GM12878 (cell line): ENCODE measurements at regions not wholly inside any gene's neighbourhood (a gene's known extent, or its start where the extent isn't known, plus 50 kb on each side); places are given as distances from the start of the nearest gene placed in this dataset.

Experiments used
- ATAC-seq: fragments of 200-7000 bp; cut with Tn5 transposase; 3 replicates; pipeline ENCODE4 v1.9.1; 2020; ENCODE audit warnings: mild to moderate bottlenecking, moderate library complexity
- BruUV-seq: library from RNA; stranded (reverse); fragments of 400-500 nt; replicated peaks from 2 replicates; lab custom pipeline; 2021; lab: Mats Ljungman, UMichigan
- CTCF ChIA-PET: fragments of 300-600 bp; sonication (Branson Sonifier 250); formaldehyde crosslinking; extraction: SDS; loops from one replicate; lab custom pipeline; 2021; ENCODE audit warnings: inconsistent platforms; lab: Yijun Ruan, JAX
- POLR2A ChIA-PET: fragments of 350-600 bp; formaldehyde crosslinking; extraction: SDS; loops from one replicate; lab custom pipeline; 2021; ENCODE audit warnings: inconsistent platforms; lab: Charles Lee
- RAD21 ChIA-PET: fragments of 300-600 bp; sonication (Branson Sonifier 250); formaldehyde crosslinking; loops from one replicate; lab custom pipeline; 2023; ENCODE audit warnings: antibody characterized with exemption; ENCODE audit not compliant: unreplicated experiment; lab: Charles Lee
- SMC1A ChIA-PET: fragments of 300-600 bp; sonication (Branson Sonifier 250); formaldehyde crosslinking; loops from one replicate; lab custom pipeline; 2023; ENCODE audit not compliant: unreplicated experiment, uncharacterized antibody; lab: Charles Lee
- DNase-seq: peaks from one replicate; pipeline ENCODE4 v3.0.0-alpha.2; 2011; ENCODE audit warnings: low read depth, low spot score
- FAIRE-seq: peaks from 3 replicates; lab custom pipeline; 2011; peaks lifted over from hg19 to GRCh38; lab: Jason Lieb, UNC
- H2AFZ ChIP-seq: 2 replicates; pipeline ENCODE4 v1.6.0; 2011; ENCODE audit warnings: low read depth, low read length, control low read depth; ENCODE audit not compliant: control insufficient read depth
- H3K27ac ChIP-seq: 2 replicates; pipeline ENCODE4 v1.5.1; 2011; ENCODE audit warnings: control low read depth; ENCODE audit not compliant: control insufficient read depth, insufficient read depth
- H3K27me3 ChIP-seq, 2 experiments: replicated peaks in 1 of 2; 2 replicates each; pipeline versions ENCODE4 v1.6.0 to v1.6.1; 2011; ENCODE audit warnings: low read length in 1 of 2; ENCODE audit not compliant: control insufficient read depth in 2 of 2, insufficient read depth in 2 of 2
- H3K36me3 ChIP-seq, 2 experiments: 2 replicates each; pipeline ENCODE4 v1.5.1; 2011; ENCODE audit warnings: low read length in 1 of 2; ENCODE audit not compliant: control insufficient read depth in 2 of 2, insufficient read depth in 2 of 2
- H3K4me1 ChIP-seq: 2 replicates; pipeline ENCODE4 v1.6.1; 2011; ENCODE audit warnings: mild to moderate bottlenecking, low read length, moderate library complexity, mixed read lengths; ENCODE audit not compliant: control insufficient read depth, insufficient read depth
- H3K4me2 ChIP-seq: 2 replicates; pipeline ENCODE4 v1.6.0; 2011; ENCODE audit warnings: control low read depth; ENCODE audit not compliant: control insufficient read depth, insufficient read depth
- H3K4me3 ChIP-seq: fragments of 200-600 bp; sonication (generic); 2 replicates; pipeline ENCODE4 v1.5.1; 2016
- H3K79me2 ChIP-seq: 2 replicates; pipeline ENCODE4 v1.6.0; 2011; ENCODE audit warnings: low read length; ENCODE audit not compliant: control insufficient read depth, insufficient read depth
- H3K9ac ChIP-seq: 2 replicates; pipeline ENCODE4 v1.8.0; 2011; ENCODE audit warnings: low read length, control low read depth, mixed read lengths; ENCODE audit not compliant: control insufficient read depth, insufficient read depth
- H3K9me3 ChIP-seq: replicated peaks from 3 replicates; pipeline ENCODE4 v1.5.1; 2011; ENCODE audit warnings: mild to moderate bottlenecking, low read length; ENCODE audit not compliant: control insufficient read depth, insufficient read depth
- H4K20me1 ChIP-seq: 2 replicates; pipeline ENCODE4 v1.6.0; 2011; ENCODE audit not compliant: control insufficient read depth, insufficient read depth
- BACH1 ChIP-seq: fragments of 450-650 bp; IDR thresholded peaks from 2 replicates; pipeline ENCODE4 v1.6.1; 2017; ENCODE audit warnings: mild to moderate bottlenecking, borderline replicate concordance
- CBX5 ChIP-seq: sonication (generic); IDR thresholded peaks from 2 replicates; pipeline ENCODE4 v1.6.1; 2016; ENCODE audit warnings: low read depth, moderate library complexity, mild to moderate bottlenecking, inconsistent platforms
- GABPA ChIP-seq: IDR thresholded peaks from 2 replicates; pipeline ENCODE4 v1.6.1; 2014; ENCODE audit warnings: antibody characterized with exemption, low read depth, mild to moderate bottlenecking, inconsistent platforms
- MYC ChIP-seq: IDR thresholded peaks from 2 replicates; pipeline ENCODE4 v1.6.1; 2011; ENCODE audit warnings: mild to moderate bottlenecking, low read length, moderate library complexity, inconsistent platforms; ENCODE audit not compliant: insufficient read depth, insufficient replicate concordance, insufficient read length, severe bottlenecking
- NBN ChIP-seq: fragments of 450-650 bp; IDR thresholded peaks from 2 replicates; pipeline ENCODE4 v1.6.1; 2016
- POLR2AphosphoS2 ChIP-seq: IDR thresholded peaks from 2 replicates; pipeline ENCODE4 v1.6.1; 2011; ENCODE audit warnings: low read depth, mild to moderate bottlenecking, low read length, improper control_type of control experiment, moderate library complexity
- POU2F2 ChIP-seq: IDR thresholded peaks from 3 replicates; pipeline ENCODE4 v1.6.1; 2011; ENCODE audit warnings: low read depth, mild to moderate bottlenecking, low read length, borderline replicate concordance
- STAT3 ChIP-seq: IDR thresholded peaks from 2 replicates; pipeline ENCODE4 v1.6.1; 2011; ENCODE audit warnings: low read depth, low read length, improper control_type of control experiment
- YBX1 ChIP-seq: fragments of 450-650 bp; IDR thresholded peaks from 2 replicates; pipeline ENCODE4 v1.6.1; 2016; ENCODE audit warnings: antibody characterized with exemption
- WGBS: methylation state at CpG from one replicate; pipeline ENCODE4 v1.1.6; 2016; ENCODE audit warnings: low lambda C conversion rate; ENCODE audit not compliant: insufficient replicate concordance, insufficient coverage; ENCODE audit errors: missing lambda C conversion rate; 5-methylcytosine and 5-hydroxymethylcytosine counted together
- in situ Hi-C: fragments of 300-500 bp; cut with MboI; formaldehyde crosslinking; loops from 9 replicates; pipeline ENCODE4 v1.14.3; 2018; ENCODE audit warnings: mixed read lengths
- intact Hi-C: fragments of 100-400 bp; cut with micrococcal nuclease; formaldehyde crosslinking; loops from one replicate; pipeline ENCODE4 v1.14.2; 2022; ENCODE audit not compliant: unreplicated experiment
- TF ChIP-seq, protein P1 (sequence below): fragments of 450-650 bp; IDR thresholded peaks from 2 replicates; pipeline ENCODE4 v1.6.1; 2017; ENCODE audit warnings: mild to moderate bottlenecking, moderate library complexity
- TF ChIP-seq, protein P2 (sequence below): fragments of 450-650 bp; formaldehyde crosslinking; IDR thresholded peaks from 2 replicates; pipeline ENCODE4 v1.4.0; 2022; ENCODE audit warnings: mild to moderate bottlenecking, moderate library complexity
- TF ChIP-seq, protein P3 (sequence below): IDR thresholded peaks from 2 replicates; pipeline ENCODE4 v1.6.1; 2011; ENCODE audit warnings: low read depth, mild to moderate bottlenecking, low read length, moderate library complexity, borderline replicate concordance; ENCODE audit errors: extremely low read depth

DNA sequence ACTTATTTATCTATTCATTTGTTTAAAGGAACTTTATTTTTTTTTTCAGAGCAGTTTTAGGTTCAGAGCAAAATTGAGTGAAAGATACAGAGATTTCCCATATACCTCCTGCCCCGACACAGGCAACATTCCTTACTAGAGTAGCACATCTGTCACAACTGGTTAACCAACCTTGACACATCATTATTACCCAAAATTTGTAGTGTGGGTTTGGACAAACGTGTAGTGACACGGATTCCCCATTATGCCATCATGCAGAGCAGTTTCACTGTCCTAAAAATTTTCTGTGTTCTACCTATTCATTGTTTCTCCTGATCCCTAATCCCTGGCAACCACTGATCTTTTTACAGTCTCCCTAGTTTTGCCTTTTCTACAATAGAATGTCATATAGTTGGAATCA, 57.3 kb upstream of the LHFPL2 start:
- in situ Hi-C loops, result no loop called here
- Histone ChIP-seq H3K4me1 (no peaks in the 10 kb centered on the region), H4K20me1 (no peaks in the 10 kb centered on the region), H2AFZ (no peak overlapping the region), H3K9me3 (no peaks in the 10 kb centered on the region), H3K79me2 (no peaks in the 10 kb centered on the region), H3K9ac (no peak overlapping the region), H3K4me3 (no peak overlapping the region), H3K4me2 (no peak overlapping the region), H3K27me3 (no peaks in the 10 kb centered on the region), H3K36me3 (no peaks in the 10 kb centered on the region), H3K27ac (no peak overlapping the region)
- CTCF ChIA-PET, result interaction anchor here (1.0 kb wide), 1 partner anchor 14 kb away, joined by 3 read pairs; no protein-coding TSS in a partner anchor
- SMC1A ChIA-PET, result interaction anchor here (1.3 kb wide), 1 partner anchor 15 kb away, joined by 3 read pairs; no protein-coding TSS in a partner anchor
- ATAC-seq (no peak), FAIRE-seq (no peak), DNase-seq (no peak)
- TF ChIP-seq, protein P1, sequence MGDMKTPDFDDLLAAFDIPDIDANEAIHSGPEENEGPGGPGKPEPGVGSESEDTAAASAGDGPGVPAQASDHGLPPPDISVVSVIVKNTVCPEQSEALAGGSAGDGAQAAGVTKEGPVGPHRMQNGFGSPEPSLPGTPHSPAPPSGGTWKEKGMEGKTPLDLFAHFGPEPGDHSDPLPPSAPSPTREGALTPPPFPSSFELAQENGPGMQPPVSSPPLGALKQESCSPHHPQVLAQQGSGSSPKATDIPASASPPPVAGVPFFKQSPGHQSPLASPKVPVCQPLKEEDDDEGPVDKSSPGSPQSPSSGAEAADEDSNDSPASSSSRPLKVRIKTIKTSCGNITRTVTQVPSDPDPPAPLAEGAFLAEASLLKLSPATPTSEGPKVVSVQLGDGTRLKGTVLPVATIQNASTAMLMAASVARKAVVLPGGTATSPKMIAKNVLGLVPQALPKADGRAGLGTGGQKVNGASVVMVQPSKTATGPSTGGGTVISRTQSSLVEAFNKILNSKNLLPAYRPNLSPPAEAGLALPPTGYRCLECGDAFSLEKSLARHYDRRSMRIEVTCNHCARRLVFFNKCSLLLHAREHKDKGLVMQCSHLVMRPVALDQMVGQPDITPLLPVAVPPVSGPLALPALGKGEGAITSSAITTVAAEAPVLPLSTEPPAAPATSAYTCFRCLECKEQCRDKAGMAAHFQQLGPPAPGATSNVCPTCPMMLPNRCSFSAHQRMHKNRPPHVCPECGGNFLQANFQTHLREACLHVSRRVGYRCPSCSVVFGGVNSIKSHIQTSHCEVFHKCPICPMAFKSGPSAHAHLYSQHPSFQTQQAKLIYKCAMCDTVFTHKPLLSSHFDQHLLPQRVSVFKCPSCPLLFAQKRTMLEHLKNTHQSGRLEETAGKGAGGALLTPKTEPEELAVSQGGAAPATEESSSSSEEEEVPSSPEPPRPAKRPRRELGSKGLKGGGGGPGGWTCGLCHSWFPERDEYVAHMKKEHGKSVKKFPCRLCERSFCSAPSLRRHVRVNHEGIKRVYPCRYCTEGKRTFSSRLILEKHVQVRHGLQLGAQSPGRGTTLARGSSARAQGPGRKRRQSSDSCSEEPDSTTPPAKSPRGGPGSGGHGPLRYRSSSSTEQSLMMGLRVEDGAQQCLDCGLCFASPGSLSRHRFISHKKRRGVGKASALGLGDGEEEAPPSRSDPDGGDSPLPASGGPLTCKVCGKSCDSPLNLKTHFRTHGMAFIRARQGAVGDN, result no peak
- TF ChIP-seq YBX1, result no peak
- TF ChIP-seq CBX5, result no peak
- TF ChIP-seq NBN, result no peak
- TF ChIP-seq POLR2AphosphoS2, result no peak
- TF ChIP-seq MYC, result no peak
- TF ChIP-seq POU2F2, result no peak
- TF ChIP-seq, protein P2, sequence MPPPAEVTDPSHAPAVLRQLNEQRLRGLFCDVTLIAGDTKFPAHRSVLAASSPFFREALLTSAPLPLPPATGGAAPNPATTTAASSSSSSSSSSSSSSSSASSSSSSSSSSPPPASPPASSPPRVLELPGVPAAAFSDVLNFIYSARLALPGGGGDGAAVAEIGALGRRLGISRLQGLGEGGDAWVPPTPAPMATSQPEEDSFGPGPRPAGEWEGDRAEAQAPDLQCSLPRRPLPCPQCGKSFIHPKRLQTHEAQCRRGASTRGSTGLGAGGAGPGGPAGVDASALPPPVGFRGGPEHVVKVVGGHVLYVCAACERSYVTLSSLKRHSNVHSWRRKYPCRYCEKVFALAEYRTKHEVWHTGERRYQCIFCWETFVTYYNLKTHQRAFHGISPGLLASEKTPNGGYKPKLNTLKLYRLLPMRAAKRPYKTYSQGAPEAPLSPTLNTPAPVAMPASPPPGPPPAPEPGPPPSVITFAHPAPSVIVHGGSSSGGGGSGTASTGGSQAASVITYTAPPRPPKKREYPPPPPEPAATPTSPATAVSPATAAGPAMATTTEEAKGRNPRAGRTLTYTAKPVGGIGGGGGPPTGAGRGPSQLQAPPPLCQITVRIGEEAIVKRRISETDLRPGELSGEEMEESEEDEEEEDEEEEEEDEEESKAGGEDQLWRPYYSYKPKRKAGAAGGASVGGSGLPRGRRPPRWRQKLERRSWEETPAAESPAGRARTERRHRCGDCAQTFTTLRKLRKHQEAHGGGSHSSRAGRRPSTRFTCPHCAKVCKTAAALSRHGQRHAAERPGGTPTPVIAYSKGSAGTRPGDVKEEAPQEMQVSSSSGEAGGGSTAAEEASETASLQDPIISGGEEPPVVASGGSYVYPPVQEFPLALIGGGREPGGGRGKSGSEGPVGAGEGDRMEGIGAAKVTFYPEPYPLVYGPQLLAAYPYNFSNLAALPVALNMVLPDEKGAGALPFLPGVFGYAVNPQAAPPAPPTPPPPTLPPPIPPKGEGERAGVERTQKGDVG, result no peak
- TF ChIP-seq GABPA, result no peak
- TF ChIP-seq BACH1, result no peak
- TF ChIP-seq, protein P3, sequence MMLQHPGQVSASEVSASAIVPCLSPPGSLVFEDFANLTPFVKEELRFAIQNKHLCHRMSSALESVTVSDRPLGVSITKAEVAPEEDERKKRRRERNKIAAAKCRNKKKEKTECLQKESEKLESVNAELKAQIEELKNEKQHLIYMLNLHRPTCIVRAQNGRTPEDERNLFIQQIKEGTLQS, result no peak
- no peak for TF ChIP-seq STAT3
- BruUV-seq, result no TSS peak
- 31% methylated on average over 3 of the region's 3 CpGs for WGBS
- intact Hi-C loops, result no loop called here
- RAD21 ChIA-PET, result interaction anchor here (1.1 kb wide), 1 partner anchor 51 kb away, joined by 3 read pairs; no protein-coding TSS in a partner anchor
- POLR2A ChIA-PET, result no interaction called here
